ENCODE measurements at regions not wholly inside any gene's neighbourhood (a gene's known extent, or its start where the extent isn't known, plus 50 kb on each side); places are given as distances from the start of the nearest gene placed in this dataset.

GRCh38 chr13:106789911-106790310, 222.0 kb upstream of the ARGLU1 start:
- no peak for TF ChIP-seq CTCF (IDR thresholded peaks at IDR 0.05)
- TF ChIP-seq POLR2A (IDR thresholded peaks at IDR 0.05): no peak

Measured in thyroid gland (tissue), 4 donors.